A549 (cell line): ENCODE measurements at regions not wholly inside any gene's neighbourhood (a gene's known extent, or its start where the extent isn't known, plus 50 kb on each side); places are given as distances from the start of the nearest gene placed in this dataset.

Experiments used
- EP300 ChIP-seq, 2 experiments: fragments of >200 bp; sonication (Bioruptor Twin); formaldehyde crosslinking; IDR thresholded peaks; 2 replicates in 1 of 2; 3 replicates in 1 of 2; pipeline ENCODE4 v1.6.1; 2016 to 2017
- JUNB ChIP-seq: fragments of >200 bp; sonication (Bioruptor Twin); formaldehyde crosslinking; IDR thresholded peaks from 2 replicates; pipeline ENCODE4 v1.6.1; 2016
- TP53 ChIP-seq: fragments of 250-450 bp; sonication (Bioruptor Pico); IDR thresholded peaks from 2 replicates; pipeline ENCODE4 v1.5.0; 2021; ENCODE audit warnings: mild to moderate bottlenecking, moderate library complexity
- TF ChIP-seq, protein P1 (sequence below): IDR thresholded peaks from 2 replicates; pipeline ENCODE4 v1.6.1; 2012
- TF ChIP-seq, protein P2 (sequence below): fragments of >200 bp; sonication (Bioruptor Twin); formaldehyde crosslinking; IDR thresholded peaks from 3 replicates; pipeline ENCODE4 v1.5.1; 2016
- TF ChIP-seq, protein P3 (sequence below): fragments of 200-600 bp; sonication (generic); IDR thresholded peaks from 2 replicates; pipeline ENCODE4 v1.6.1; 2016; ENCODE audit warnings: antibody characterized with exemption, mild to moderate bottlenecking, moderate library complexity

DNA sequence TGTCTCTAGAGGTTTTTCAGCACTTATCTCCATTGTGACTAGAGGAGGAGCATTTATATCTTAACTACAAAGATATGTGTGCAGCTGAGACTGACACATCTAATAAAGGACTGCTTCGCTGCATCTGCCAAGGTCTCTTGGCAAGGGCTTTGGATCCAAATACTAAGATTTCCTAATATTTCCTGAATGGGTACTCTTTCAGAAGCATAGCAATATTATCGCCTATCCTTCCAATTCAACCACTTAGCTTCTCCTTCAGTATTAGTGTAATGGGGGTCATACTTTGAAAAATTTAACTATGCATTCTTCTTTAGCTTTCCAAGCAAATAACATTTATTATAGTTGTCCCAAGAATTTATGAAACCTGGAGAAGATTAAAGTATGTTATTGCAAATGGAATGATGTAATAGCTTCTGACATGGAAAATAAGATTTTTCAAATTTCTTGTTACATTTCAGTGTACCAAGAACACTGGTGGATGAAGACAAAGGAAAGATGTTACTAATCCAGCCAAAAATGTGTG is 243.0 kb upstream of the PDE3A start:
- TF ChIP-seq, protein P1, sequence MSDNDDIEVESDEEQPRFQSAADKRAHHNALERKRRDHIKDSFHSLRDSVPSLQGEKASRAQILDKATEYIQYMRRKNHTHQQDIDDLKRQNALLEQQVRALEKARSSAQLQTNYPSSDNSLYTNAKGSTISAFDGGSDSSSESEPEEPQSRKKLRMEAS = no peak
- TF ChIP-seq, protein P2, sequence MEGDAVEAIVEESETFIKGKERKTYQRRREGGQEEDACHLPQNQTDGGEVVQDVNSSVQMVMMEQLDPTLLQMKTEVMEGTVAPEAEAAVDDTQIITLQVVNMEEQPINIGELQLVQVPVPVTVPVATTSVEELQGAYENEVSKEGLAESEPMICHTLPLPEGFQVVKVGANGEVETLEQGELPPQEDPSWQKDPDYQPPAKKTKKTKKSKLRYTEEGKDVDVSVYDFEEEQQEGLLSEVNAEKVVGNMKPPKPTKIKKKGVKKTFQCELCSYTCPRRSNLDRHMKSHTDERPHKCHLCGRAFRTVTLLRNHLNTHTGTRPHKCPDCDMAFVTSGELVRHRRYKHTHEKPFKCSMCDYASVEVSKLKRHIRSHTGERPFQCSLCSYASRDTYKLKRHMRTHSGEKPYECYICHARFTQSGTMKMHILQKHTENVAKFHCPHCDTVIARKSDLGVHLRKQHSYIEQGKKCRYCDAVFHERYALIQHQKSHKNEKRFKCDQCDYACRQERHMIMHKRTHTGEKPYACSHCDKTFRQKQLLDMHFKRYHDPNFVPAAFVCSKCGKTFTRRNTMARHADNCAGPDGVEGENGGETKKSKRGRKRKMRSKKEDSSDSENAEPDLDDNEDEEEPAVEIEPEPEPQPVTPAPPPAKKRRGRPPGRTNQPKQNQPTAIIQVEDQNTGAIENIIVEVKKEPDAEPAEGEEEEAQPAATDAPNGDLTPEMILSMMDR = no peak
- TF ChIP-seq, protein P3, sequence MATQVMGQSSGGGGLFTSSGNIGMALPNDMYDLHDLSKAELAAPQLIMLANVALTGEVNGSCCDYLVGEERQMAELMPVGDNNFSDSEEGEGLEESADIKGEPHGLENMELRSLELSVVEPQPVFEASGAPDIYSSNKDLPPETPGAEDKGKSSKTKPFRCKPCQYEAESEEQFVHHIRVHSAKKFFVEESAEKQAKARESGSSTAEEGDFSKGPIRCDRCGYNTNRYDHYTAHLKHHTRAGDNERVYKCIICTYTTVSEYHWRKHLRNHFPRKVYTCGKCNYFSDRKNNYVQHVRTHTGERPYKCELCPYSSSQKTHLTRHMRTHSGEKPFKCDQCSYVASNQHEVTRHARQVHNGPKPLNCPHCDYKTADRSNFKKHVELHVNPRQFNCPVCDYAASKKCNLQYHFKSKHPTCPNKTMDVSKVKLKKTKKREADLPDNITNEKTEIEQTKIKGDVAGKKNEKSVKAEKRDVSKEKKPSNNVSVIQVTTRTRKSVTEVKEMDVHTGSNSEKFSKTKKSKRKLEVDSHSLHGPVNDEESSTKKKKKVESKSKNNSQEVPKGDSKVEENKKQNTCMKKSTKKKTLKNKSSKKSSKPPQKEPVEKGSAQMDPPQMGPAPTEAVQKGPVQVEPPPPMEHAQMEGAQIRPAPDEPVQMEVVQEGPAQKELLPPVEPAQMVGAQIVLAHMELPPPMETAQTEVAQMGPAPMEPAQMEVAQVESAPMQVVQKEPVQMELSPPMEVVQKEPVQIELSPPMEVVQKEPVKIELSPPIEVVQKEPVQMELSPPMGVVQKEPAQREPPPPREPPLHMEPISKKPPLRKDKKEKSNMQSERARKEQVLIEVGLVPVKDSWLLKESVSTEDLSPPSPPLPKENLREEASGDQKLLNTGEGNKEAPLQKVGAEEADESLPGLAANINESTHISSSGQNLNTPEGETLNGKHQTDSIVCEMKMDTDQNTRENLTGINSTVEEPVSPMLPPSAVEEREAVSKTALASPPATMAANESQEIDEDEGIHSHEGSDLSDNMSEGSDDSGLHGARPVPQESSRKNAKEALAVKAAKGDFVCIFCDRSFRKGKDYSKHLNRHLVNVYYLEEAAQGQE = no peak
- TF ChIP-seq EP300 (IDR thresholded peaks at IDR 0.05) (no peak), TP53 (no peak), JUNB (no peak)
